KG1 (cell line): ENCODE measurements at regions not wholly inside any gene's neighbourhood (a gene's known extent, or its start where the extent isn't known, plus 50 kb on each side); places are given as distances from the start of the nearest gene placed in this dataset.
"Not testable (repeated sequence)": the region's sequence is repeated elsewhere in the genome, so short reads cannot be mapped to it uniquely, and the experiment has no call there.

Experiments
- DNase-seq: peaks from one replicate; lab custom pipeline; 2025; lab: John Stamatoyannopoulos, UW

- no peak for DNase-seq
These were observed 1262.3 kb upstream of the PHF14 start for GRCh38 chr7:9711259-9711918.

DNA sequence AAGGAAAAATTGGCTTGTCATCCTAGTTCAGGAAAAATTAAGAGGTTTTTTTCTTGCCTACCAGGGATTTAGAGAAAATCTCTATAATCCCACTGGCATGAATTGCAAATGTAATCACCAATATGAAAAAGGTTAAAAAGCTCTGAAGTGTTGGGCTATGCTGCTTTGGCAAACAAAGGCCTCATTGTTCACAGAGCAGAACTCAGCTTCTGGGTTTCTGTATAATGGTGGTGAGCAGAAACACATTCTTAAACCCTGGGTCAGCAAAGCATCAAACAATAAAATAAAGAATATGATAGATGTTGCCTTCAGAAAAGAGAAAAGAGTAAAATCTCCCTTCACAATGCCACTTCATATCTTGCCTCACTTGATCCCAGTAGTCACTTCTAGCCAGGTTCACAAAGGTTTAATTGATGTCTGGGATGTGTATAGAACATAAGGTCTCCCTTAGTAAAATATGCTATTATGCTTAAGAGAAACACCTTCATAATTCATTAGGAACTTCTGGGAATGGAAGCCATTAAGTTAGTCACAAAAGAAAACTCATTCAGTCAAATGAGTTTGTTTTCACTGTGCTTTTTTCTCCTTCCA lies 1255.5 kb upstream of the PHF14 start:
- DNase-seq, result no peak

- no peak for DNase-seq
These were observed 1254.4 kb upstream of the PHF14 start for GRCh38 chr7:9719303-9719702.

GRCh38 chr7:9719721-9720120 lies 1254.0 kb upstream of the PHF14 start:
- DNase-seq, result no peak

DNA sequence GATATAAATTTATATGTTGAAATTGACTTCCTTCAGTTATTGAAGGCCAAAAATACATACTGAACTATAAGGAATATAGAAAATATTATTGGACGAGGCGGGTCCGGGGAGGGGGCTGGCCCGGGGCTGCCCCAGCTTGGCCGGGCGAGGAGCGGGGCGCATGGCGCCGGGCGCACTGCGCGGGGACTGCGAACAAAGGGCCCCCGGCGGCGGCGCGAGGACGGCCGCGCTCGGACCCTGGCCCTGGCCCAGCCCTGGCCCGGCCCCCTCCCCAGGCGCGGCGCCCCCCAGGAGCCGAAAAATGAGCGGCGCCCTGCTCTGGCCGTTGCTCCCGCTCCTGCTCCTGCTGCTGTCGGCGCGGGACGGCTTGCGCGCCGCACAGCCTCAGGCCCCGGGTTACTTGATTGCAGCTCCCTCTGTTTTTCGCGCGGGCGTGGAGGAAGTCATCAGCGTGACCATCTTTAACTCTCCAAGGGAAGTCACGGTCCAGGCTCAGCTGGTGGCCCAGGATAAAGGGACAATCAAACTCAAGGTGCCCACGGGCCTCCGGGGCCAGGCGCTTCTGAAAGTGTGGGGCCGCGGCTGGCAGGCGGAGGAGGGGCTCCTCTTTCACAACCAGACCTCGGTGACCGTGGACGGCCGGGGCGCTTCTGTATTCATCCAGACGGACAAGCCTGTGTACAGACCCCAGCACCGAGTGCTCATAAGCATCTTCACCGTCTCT lies 1247.6 kb upstream of the PHF14 start:
- DNase-seq, result not testable (repeated sequence)

DNA sequence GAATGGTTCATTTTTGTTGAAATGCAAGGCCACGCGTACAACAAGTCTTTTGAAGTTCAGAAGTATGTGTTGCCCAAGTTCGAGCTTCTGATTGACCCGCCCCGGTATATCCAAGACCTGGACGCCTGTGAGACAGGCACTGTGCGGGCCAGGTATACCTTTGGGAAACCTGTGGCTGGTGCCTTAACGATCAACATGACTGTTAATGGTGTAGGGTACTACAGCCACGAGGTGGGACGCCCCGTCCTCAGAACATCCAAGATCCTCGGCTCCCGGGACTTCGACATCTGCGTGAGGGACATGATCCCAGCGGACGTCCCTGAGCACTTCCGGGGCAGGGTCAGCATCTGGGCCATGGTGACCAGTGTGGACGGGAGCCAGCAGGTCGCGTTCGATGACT lies 1246.9 kb upstream of the PHF14 start:
- DNase-seq, result not testable (repeated sequence)

- DNase-seq, result not testable (repeated sequence)
These were observed 1246.2 kb upstream of the PHF14 start for GRCh38 chr7:9727467-9727869.

- DNase-seq, result not testable (repeated sequence)
These were observed 1245.5 kb upstream of the PHF14 start for GRCh38 chr7:9728014-9728657.

GRCh38 chr7:9752033-9752432 lies 1221.6 kb upstream of the PHF14 start:
- DNase-seq, result no peak

- DNase-seq, result no peak
These were observed 1212.4 kb upstream of the PHF14 start for GRCh38 chr7:9761224-9761623.

GRCh38 chr7:9776900-9777299 lies 1196.8 kb upstream of the PHF14 start:
- DNase-seq, result no peak

- DNase-seq, result no peak
These were observed 1195.3 kb upstream of the PHF14 start for GRCh38 chr7:9778367-9778766.

DNA sequence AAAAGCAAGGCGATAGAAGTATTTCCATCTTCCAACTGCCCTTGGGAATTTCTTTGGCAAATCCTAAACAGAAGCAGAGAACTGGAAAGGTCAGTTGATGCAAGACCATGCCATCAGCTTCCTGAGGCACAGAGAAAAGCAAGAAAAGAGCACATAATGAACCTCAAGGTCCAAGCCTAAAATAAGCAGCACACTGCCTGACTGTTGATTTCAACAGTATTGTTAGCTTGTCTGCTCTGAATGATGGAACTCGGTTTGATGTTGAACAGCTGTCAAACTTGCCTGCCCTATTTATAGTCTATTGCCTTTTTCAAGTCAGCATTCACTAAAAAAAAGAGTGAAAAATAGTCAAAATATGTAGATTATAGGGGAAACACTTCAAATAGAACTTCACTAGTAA lies 1192.0 kb upstream of the PHF14 start:
- DNase-seq, result no peak

DNA sequence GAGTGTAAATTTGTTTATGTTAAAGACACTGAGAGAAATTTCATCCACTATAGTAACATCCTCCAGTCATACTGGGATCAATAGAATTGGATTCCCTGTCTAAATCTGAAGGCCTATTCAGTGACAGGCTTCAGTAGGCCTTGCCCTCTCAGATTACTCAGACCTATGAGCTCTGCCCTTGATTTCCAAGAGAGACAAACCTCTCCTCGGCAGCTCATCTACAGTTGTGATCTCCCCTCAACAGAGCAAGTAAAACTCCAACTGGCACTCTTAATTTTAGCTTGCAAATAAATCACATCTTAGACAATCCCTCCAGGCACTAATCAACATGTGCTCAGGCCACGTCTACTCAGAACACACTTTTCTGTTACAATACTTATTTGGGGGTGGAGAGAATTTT lies 1191.4 kb upstream of the PHF14 start:
- DNase-seq, result no peak

DNA sequence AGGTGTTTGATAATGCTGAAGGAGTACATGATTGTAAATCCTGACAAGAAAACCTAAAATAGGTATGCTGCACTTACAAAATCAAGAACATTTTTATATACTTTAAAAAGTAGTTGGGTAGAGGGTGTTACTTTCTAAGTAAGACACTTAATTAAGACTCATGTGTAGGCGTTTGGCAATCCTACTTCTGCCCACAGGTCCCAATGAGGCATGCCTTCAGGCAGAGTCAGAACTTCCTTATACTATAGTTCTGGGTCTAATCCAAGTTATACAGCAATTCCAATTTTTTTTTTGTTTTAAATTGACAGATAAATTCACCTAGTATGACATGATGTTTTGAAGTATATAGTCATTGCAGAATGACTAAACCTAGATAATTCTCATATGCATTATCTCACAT lies 1188.5 kb upstream of the PHF14 start:
- DNase-seq, result no peak

DNA sequence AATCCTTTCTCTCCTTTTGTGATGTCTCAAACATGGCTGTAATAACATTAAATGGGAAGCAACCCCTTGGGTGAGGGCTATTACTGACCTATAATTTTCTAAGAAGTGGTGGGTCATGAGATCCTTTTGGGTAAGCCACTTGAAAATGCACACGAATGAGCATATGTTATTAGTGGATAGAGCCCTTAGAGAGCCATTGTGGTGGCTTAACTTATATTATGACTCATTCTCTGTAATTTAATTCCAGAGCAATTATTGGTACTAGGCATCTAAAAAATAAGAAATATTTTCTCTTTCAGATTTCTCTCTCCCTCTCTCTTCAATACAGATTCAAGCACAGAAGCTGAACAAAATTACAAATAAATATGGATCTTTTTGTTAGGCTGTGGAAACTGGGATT lies 1177.4 kb upstream of the PHF14 start:
- no peak for DNase-seq

DNA sequence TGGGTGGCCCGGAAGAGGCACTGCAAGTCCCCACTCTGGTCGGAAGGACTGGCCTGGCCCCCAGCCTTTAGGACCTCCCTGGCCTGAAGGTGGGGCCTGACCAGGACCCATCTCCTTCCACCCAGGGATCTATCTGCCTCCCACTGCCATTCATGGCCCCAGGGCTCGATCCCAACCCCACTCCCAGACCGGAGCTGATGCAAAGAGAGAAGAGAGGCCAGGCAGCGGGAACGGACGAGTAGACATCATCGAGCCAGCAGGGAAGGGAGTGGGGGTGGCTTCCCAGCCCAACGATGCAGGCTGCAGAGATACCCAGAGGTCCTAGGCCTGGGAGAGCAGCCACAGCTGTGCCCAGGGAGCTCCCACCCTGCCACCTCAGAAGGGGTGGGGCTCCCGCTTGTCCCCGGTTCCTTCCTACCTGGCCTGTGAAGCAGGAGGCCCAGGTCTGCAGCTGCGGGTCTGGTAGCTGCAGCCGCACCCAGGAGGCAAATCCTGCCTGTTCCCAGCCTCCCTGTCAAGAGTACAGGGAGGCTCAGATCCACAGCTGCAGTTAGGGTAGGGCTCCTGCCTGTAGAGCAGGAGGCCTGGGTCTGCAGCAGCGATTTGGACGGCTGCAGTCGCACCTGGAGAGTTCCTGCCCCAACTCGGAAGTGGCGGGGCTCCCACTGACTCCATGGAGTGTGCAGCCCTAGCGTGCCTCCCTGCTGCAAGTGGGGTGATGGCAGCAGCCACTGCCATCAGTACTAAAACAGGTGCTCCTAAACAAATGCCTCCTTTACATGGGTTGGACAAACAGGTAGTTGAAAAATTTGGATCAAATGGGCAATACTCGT lies 1151.0 kb upstream of the PHF14 start:
- no peak for DNase-seq

GRCh38 chr7:9835199-9835598 lies 1138.5 kb upstream of the PHF14 start:
- DNase-seq, result no peak

DNA sequence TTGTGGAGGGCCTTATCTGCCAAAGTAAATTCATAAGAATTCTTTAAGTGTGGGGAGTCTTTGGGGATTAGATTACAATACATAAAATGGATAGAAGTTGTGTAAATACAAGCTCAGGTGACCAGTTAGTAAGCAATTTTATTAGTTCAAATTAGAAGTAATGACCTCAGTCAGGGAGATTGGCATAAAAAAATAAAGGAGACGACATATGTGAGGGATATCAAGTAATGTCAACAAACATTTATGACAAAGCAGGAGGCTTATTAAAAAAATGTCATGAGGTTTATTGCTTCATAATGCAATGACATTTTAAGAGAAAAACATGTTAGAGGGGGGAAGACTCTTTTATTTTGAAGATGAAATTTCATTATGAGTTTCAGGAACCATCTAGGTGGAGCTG lies 1137.0 kb upstream of the PHF14 start:
- DNase-seq, result no peak

GRCh38 chr7:9842301-9842700 lies 1131.4 kb upstream of the PHF14 start:
- no peak for DNase-seq

- no peak for DNase-seq
These were observed 1126.8 kb upstream of the PHF14 start for GRCh38 chr7:9846902-9847301.

DNA sequence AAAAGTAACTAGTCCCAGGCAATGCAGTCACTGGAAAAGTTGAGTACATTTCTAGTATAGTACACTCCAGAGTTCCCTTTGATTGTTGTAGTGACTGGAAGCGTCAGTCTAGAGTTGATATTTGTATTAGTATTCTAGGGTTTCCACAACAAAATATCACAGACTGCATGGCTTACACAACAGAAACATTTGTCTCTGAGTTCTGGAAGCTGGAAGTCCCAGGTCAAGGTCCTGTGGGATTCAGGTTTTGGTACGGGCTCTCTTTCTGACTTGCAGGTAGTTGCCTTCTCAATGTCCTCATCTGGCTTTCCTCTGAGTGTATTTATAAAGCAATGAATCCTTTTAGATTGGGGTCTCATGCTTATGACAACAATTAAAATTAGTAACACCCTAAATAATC lies 1119.1 kb upstream of the PHF14 start:
- no peak for DNase-seq
